ENCODE measurements at regions not wholly inside any gene's neighbourhood (a gene's known extent, or its start where the extent isn't known, plus 50 kb on each side); places are given as distances from the start of the nearest gene placed in this dataset.

- Histone ChIP-seq H2BK120ac (ENCODE audit: low read depth, low read length) (no peak overlapping the region), H3K9ac (ENCODE audit: low read length) (no peak overlapping the region), H3K27ac (ENCODE audit: low read length, poor library complexity, severe bottlenecking) (no peak overlapping the region), H2BK5ac (ENCODE audit: low read depth, low read length, poor library complexity, severe bottlenecking) (no peak overlapping the region), H3K36me3 (ENCODE audit: control insufficient read depth in 1 of 2, insufficient read depth in 2 of 2, low read depth in 1 of 2, low read length in 2 of 2) (no peaks in the 10 kb centered on the region), H2AK5ac (ENCODE audit: low read length, severe bottlenecking) (no peak overlapping the region), H3K4me3 (ENCODE audit: insufficient read depth in 1 of 2, low read depth in 1 of 2, low read length in 2 of 2) (no peak overlapping the region), H3K9me3 (ENCODE audit: control insufficient read depth, low read length) (no peaks in the 10 kb centered on the region), H3K4me2 (ENCODE audit: low read length, poor library complexity, severe bottlenecking) (no peak overlapping the region), H3K27me3 (ENCODE audit: control insufficient read depth in 1 of 2, insufficient read depth in 1 of 2, low read length in 2 of 2) (peaks cover 0 to 50% of the 10 kb centered on the region in 2 experiments), H2BK12ac (ENCODE audit: low read length in 2 of 2) (no peak overlapping the region), H4K8ac (ENCODE audit: low read length) (no peak overlapping the region), H3K4me1 (ENCODE audit: control insufficient read depth, insufficient read depth, low read depth, low read length) (no peaks in the 10 kb centered on the region), H4K91ac (ENCODE audit: low read length) (no peak overlapping the region), H3K79me1 (replicated peaks; ENCODE audit: low read length, poor library complexity, severe bottlenecking) (no peaks in the 10 kb centered on the region), H3K18ac (ENCODE audit: low read depth in 1 of 2, low read length in 2 of 2) (no peak overlapping the region), H3K14ac (ENCODE audit: low read length in 2 of 2) (no peak overlapping the region), H2AFZ (ENCODE audit: low read depth, low read length) (no peak overlapping the region), H3K23ac (ENCODE audit: low read length in 2 of 2) (no peak overlapping the region), H2BK15ac (ENCODE audit: low read depth, poor library complexity, severe bottlenecking) (no peak overlapping the region), H3K4ac (ENCODE audit: low read depth in 1 of 2, low read length in 2 of 2) (no peak overlapping the region)
- no peak for DNase-seq
- WGBS = 81% methylated on average over 8 of the region's 8 CpGs
Observed at GRCh38 chr20:58103961-58104360, 124.5 kb downstream of the ANKRD60 start.

GRCh38 chr20:58103517-58103904 lies 124.9 kb downstream of the ANKRD60 start:
- Histone ChIP-seq H3K79me1 (replicated peaks; ENCODE audit: low read length, poor library complexity, severe bottlenecking) (no peaks in the 10 kb centered on the region), H2BK5ac (ENCODE audit: low read depth, low read length, poor library complexity, severe bottlenecking) (no peak overlapping the region), H2BK120ac (ENCODE audit: low read depth, low read length) (no peak overlapping the region), H2AK5ac (ENCODE audit: low read length, severe bottlenecking) (no peak overlapping the region), H3K18ac (ENCODE audit: low read depth in 1 of 2, low read length in 2 of 2) (no peak overlapping the region), H3K4me2 (ENCODE audit: low read length, poor library complexity, severe bottlenecking) (no peak overlapping the region), H3K9me3 (ENCODE audit: control insufficient read depth, low read length) (no peaks in the 10 kb centered on the region), H3K14ac (ENCODE audit: low read length in 2 of 2) (no peak overlapping the region), H3K9ac (ENCODE audit: low read length) (no peak overlapping the region), H3K36me3 (ENCODE audit: control insufficient read depth in 1 of 2, insufficient read depth in 2 of 2, low read depth in 1 of 2, low read length in 2 of 2) (no peaks in the 10 kb centered on the region), H3K4me3 (ENCODE audit: insufficient read depth in 1 of 2, low read depth in 1 of 2, low read length in 2 of 2) (no peak overlapping the region), H2AFZ (ENCODE audit: low read depth, low read length) (no peak overlapping the region), H2BK15ac (ENCODE audit: low read depth, poor library complexity, severe bottlenecking) (no peak overlapping the region), H3K23ac (ENCODE audit: low read length in 2 of 2) (no peak overlapping the region), H4K91ac (ENCODE audit: low read length) (no peak overlapping the region), H3K4me1 (ENCODE audit: control insufficient read depth, insufficient read depth, low read depth, low read length) (no peaks in the 10 kb centered on the region), H3K27me3 (ENCODE audit: control insufficient read depth in 1 of 2, insufficient read depth in 1 of 2, low read length in 2 of 2) (peaks cover 0 to 54% of the 10 kb centered on the region in 2 experiments), H4K8ac (ENCODE audit: low read length) (no peak overlapping the region), H3K4ac (ENCODE audit: low read depth in 1 of 2, low read length in 2 of 2) (no peak overlapping the region), H3K27ac (ENCODE audit: low read length, poor library complexity, severe bottlenecking) (no peak overlapping the region), H2BK12ac (ENCODE audit: low read length in 2 of 2) (no peak overlapping the region)
- WGBS = 83% methylated on average over 4 of the region's 6 CpGs
- DNase-seq = no peak

- Histone ChIP-seq H2BK12ac (ENCODE audit: low read length in 2 of 2) (no peak overlapping the region), H3K79me1 (replicated peaks; ENCODE audit: low read length, poor library complexity, severe bottlenecking) (no peaks in the 10 kb centered on the region), H3K4me1 (ENCODE audit: control insufficient read depth, insufficient read depth, low read depth, low read length) (no peaks in the 10 kb centered on the region), H3K23ac (ENCODE audit: low read length in 2 of 2) (no peak overlapping the region), H3K9me3 (ENCODE audit: control insufficient read depth, low read length) (no peaks in the 10 kb centered on the region), H3K4ac (ENCODE audit: low read depth in 1 of 2, low read length in 2 of 2) (no peak overlapping the region), H4K8ac (ENCODE audit: low read length) (no peak overlapping the region), H2AK5ac (ENCODE audit: low read length, severe bottlenecking) (no peak overlapping the region), H3K27me3 (ENCODE audit: control insufficient read depth in 1 of 2, insufficient read depth in 1 of 2, low read length in 2 of 2) (peaks cover 0 to 56% of the 10 kb centered on the region in 2 experiments), H2AFZ (ENCODE audit: low read depth, low read length) (no peak overlapping the region), H3K27ac (ENCODE audit: low read length, poor library complexity, severe bottlenecking) (no peak overlapping the region), H3K36me3 (ENCODE audit: control insufficient read depth in 1 of 2, insufficient read depth in 2 of 2, low read depth in 1 of 2, low read length in 2 of 2) (no peaks in the 10 kb centered on the region), H2BK15ac (ENCODE audit: low read depth, poor library complexity, severe bottlenecking) (no peak overlapping the region), H2BK120ac (ENCODE audit: low read depth, low read length) (no peak overlapping the region), H3K4me3 (ENCODE audit: insufficient read depth in 1 of 2, low read depth in 1 of 2, low read length in 2 of 2) (no peak overlapping the region), H3K18ac (ENCODE audit: low read depth in 1 of 2, low read length in 2 of 2) (no peak overlapping the region), H3K14ac (ENCODE audit: low read length in 2 of 2) (no peak overlapping the region), H4K91ac (ENCODE audit: low read length) (no peak overlapping the region), H2BK5ac (ENCODE audit: low read depth, low read length, poor library complexity, severe bottlenecking) (no peak overlapping the region), H3K4me2 (ENCODE audit: low read length, poor library complexity, severe bottlenecking) (no peak overlapping the region), H3K9ac (ENCODE audit: low read length) (no peak overlapping the region)
- DNase-seq = no peak
- 67% methylated on average over 5 of the region's 7 CpGs for whole genome bisulfite sequencing
Observed at GRCh38 chr20:58102744-58103516, 125.5 kb downstream of the ANKRD60 start.

GRCh38 chr20:58102261-58102660 lies 126.2 kb downstream of the ANKRD60 start:
- Histone ChIP-seq H3K4me2 (ENCODE audit: low read length, poor library complexity, severe bottlenecking) (no peak overlapping the region), H4K91ac (ENCODE audit: low read length) (no peak overlapping the region), H3K18ac (ENCODE audit: low read depth in 1 of 2, low read length in 2 of 2) (no peak overlapping the region), H3K9me3 (ENCODE audit: control insufficient read depth, low read length) (no peaks in the 10 kb centered on the region), H3K14ac (ENCODE audit: low read length in 2 of 2) (no peak overlapping the region), H3K4me3 (ENCODE audit: insufficient read depth in 1 of 2, low read depth in 1 of 2, low read length in 2 of 2) (no peak overlapping the region), H3K79me1 (replicated peaks; ENCODE audit: low read length, poor library complexity, severe bottlenecking) (no peaks in the 10 kb centered on the region), H2BK15ac (ENCODE audit: low read depth, poor library complexity, severe bottlenecking) (no peak overlapping the region), H3K36me3 (ENCODE audit: control insufficient read depth in 1 of 2, insufficient read depth in 2 of 2, low read depth in 1 of 2, low read length in 2 of 2) (no peaks in the 10 kb centered on the region), H3K23ac (ENCODE audit: low read length in 2 of 2) (no peak overlapping the region), H3K4ac (ENCODE audit: low read depth in 1 of 2, low read length in 2 of 2) (no peak overlapping the region), H3K4me1 (ENCODE audit: control insufficient read depth, insufficient read depth, low read depth, low read length) (no peaks in the 10 kb centered on the region), H2AFZ (ENCODE audit: low read depth, low read length) (no peak overlapping the region), H2BK5ac (ENCODE audit: low read depth, low read length, poor library complexity, severe bottlenecking) (no peak overlapping the region), H2BK120ac (ENCODE audit: low read depth, low read length) (no peak overlapping the region), H2BK12ac (ENCODE audit: low read length in 2 of 2) (no peak overlapping the region), H4K8ac (ENCODE audit: low read length) (no peak overlapping the region), H3K9ac (ENCODE audit: low read length) (no peak overlapping the region), H2AK5ac (ENCODE audit: low read length, severe bottlenecking) (no peak overlapping the region), H3K27ac (ENCODE audit: low read length, poor library complexity, severe bottlenecking) (no peak overlapping the region), H3K27me3 (ENCODE audit: control insufficient read depth in 1 of 2, insufficient read depth in 1 of 2, low read length in 2 of 2) (peaks cover 0 to 57% of the 10 kb centered on the region in 2 experiments)
- no peak for DNase-seq
- WGBS = 89% methylated on average over 1 of the region's 4 CpGs
